LNCAP (cell line): ENCODE measurements at regions not wholly inside any gene's neighbourhood (a gene's known extent, or its start where the extent isn't known, plus 50 kb on each side); places are given as distances from the start of the nearest gene placed in this dataset.

Source experiments
- TF ChIP-seq, protein P1 (sequence below): fragments of 450-650 bp; IDR thresholded peaks from 2 replicates; pipeline ENCODE4 v1.5.1; 2017; ENCODE audit warnings: mild to moderate bottlenecking

DNA sequence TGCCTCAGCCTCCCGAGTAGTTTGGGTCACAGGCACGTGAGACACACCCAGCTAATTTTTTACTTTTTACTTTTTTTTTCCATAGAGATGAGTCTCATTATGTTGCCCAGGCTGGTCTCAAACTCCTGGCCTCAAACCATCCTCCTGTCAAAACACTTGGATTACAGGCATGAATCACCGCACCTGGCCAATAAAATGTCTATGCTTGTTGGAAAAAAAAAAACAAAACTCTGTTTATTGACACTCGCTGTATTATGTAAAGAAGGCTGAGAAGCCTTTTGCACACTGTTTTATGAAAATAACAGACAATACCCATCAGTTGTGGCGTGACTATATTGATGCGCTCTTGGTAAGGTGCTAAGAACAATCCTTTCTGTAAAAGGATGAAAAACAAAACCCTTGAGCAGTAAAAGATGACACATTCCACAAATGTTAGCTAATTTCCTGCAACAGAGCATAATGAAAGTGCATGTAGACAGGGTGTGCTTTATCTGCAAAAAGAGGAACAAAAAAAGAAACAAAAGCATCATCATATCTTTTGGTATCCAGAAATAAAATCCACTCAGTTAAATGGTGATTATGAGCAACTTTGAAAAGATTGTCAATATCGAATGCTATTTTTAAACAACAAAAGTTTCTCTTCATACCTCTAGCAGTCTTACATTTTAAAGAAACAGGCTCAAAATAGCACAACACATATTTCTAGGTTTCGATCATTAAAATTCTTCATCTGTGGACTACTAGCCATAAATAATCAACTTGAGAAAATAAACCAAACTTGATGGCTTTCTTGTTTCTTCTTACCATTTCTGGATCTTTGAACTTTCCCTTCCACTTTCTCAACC, 108.3 kb upstream of the PHACTR1 start:
- TF ChIP-seq, protein P1, sequence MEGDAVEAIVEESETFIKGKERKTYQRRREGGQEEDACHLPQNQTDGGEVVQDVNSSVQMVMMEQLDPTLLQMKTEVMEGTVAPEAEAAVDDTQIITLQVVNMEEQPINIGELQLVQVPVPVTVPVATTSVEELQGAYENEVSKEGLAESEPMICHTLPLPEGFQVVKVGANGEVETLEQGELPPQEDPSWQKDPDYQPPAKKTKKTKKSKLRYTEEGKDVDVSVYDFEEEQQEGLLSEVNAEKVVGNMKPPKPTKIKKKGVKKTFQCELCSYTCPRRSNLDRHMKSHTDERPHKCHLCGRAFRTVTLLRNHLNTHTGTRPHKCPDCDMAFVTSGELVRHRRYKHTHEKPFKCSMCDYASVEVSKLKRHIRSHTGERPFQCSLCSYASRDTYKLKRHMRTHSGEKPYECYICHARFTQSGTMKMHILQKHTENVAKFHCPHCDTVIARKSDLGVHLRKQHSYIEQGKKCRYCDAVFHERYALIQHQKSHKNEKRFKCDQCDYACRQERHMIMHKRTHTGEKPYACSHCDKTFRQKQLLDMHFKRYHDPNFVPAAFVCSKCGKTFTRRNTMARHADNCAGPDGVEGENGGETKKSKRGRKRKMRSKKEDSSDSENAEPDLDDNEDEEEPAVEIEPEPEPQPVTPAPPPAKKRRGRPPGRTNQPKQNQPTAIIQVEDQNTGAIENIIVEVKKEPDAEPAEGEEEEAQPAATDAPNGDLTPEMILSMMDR = no peak

DNA sequence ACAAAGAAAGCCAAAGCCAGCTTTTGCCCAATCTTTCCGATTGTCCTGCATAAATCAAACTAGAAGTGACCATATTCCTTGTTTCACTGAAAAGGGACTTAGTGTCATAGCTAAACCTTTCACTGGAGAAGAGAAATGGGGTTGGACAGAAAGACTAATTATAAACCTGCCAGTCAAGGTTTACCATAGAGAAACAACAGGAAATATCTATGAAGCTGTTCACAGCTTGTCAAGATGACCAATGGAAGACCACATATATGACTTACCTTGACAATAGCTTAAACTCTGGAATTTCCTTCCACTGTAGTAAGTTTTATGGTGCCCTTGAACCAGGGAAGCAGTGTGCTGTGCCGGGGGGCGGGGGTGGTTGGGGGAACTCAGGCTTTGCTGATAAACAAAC, 107.7 kb upstream of the PHACTR1 start:
- TF ChIP-seq, protein P1 = no peak

DNA sequence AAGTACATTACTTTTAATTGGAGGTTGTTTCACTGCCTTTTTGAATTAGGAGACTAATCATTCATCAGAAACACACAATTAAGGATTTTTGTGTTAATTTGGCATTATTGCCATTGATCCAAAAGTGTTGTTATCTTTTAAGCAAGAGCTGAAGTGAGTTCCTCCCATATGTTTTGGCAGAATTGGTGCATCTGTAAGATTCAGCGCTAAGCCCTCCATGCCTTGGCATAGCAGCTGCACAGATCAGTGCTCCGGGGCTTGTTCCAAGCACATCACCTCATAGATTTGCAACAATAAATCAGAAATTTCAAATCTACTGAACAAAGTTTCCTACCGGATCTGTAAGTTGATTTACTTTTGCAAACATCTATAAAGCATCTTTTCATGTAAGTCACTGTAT, 106.8 kb upstream of the PHACTR1 start:
- TF ChIP-seq, protein P1 = no peak

DNA sequence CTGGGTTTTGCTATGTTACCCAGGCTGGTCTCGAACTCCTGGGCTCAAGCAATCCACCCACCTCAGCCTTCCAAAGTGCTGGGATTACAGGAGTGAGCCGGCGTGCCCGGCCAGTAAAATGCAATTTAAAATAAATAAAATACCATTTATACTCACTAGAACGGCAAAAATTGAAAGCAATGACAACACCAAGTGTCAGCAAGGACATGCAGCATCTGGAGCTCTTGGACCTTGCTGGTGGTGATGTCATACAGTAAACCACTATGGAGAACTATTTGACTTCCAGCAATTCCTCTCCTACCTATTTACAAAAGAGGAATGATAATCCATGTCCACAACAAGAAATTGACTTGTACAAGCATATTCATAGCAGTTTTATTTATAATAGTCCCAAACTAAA, 105.7 kb upstream of the PHACTR1 start:
- TF ChIP-seq, protein P1 = no peak

DNA sequence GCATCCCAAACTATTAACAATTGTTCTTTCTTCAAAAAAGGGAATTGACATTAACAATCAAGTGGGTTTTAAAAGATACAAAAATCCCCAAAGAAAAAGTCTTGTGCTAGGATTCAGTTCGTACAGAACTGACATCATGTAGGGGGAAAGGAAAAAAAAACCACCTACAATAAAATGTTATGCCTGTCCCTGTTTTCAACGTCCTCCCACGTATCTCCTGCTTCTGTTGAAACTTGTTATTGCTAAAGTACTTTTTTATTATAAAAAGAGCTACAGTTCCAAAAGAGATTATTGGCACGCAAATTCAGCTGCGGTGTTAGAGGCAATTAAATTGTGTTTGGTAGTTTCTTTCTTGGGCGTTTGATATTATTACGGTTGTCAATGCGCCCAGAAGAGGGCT, 102.8 kb upstream of the PHACTR1 start:
- TF ChIP-seq, protein P1 = no peak

DNA sequence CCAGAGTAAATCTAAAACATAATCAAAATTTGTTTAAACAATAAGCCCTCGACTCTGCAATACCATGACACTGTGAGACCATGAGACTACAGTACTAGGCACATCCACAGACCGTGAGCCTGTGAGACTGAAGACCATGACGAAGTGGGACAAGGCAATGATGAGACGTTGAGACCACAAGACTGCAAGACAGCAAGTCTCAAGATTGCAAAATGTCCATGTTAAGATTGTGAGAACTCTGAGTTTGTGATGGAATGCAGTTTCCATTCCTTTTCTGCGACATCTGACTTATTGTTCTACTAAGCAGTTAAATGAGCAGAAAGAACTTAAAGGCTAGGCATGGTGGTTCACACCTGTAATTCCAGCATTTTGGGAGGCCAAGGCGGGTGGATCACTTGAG, 102.1 kb upstream of the PHACTR1 start:
- TF ChIP-seq, protein P1 = no peak

DNA sequence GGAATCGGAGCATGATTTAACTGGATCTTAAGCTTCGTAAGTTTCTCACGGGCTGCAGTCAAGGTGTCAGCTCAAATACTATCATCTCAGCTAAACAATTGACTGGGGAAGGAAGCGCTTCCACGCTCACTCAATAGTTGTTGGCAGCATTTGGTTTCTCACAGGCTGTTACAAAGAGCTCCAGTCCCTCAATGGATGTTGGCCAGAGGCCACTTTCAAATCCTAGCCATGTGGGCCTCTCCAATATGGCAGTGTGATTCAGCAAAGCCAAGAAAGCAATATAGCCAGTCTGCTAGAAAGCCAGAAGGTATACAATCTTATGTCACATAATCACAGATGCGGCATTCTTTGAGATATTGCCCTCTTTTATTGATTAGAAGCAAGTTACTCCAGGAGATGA, 98.3 kb upstream of the PHACTR1 start:
- TF ChIP-seq, protein P1 = no peak
